ENCODE measurements at regions not wholly inside any gene's neighbourhood (a gene's known extent, or its start where the extent isn't known, plus 50 kb on each side); places are given as distances from the start of the nearest gene placed in this dataset.
"Not testable (repeated sequence)": the region's sequence is repeated elsewhere in the genome, so short reads cannot be mapped to it uniquely, and the experiment has no call there.

GRCh38 chr17:30695265-30695811 lies 129.2 kb downstream of the CRLF3 start:
- TF ChIP-seq CTCF (IDR thresholded peaks at IDR 0.05 in 8 of 11, conservative IDR thresholded peaks at IDR 0.05 in 3 of 11); POLR2A (IDR thresholded peaks at IDR 0.05); POLR2AphosphoS5 (IDR thresholded peaks at IDR 0.05): not testable (repeated sequence)
